ENCODE measurements at regions not wholly inside any gene's neighbourhood (a gene's known extent, or its start where the extent isn't known, plus 50 kb on each side); places are given as distances from the start of the nearest gene placed in this dataset.

GRCh38 chr2:152924219-152924618 is 205.8 kb downstream of the ARL6IP6 start:
- Mint-ChIP-seq H3K4me1 (no peaks in the 10 kb centered on the region), H3K9me3 (ENCODE audit: insufficient read depth) (no peaks in the 10 kb centered on the region), H3K4me3 (no peak overlapping the region), H3K27ac (no peak overlapping the region), H3K27me3 (no peaks in the 10 kb centered on the region)
- no peaks in the 10 kb centered on the region for H3K4me1 ChIP-seq (ENCODE audit: control insufficient read depth in 2 of 2, insufficient read depth in 2 of 2, low read length in 2 of 2)
- ChIA-PET CTCF (no interaction called here), POLR2A (no interaction called here)
- no peaks in the 10 kb centered on the region for H3K79me2 ChIP-seq (ENCODE audit: control insufficient read depth, insufficient read depth, low read length)
- H3K9me3 ChIP-seq (ENCODE audit: control extremely low read depth in 1 of 3, control insufficient read depth in 2 of 3, insufficient read depth in 1 of 3, low read length in 2 of 3): no peaks in the 10 kb centered on the region
- no peaks in the 10 kb centered on the region for H4K20me1 ChIP-seq (ENCODE audit: control insufficient read depth, insufficient read depth, low read length, poor library complexity, severe bottlenecking)
- no peak overlapping the region for H3K4me2 ChIP-seq (replicated peaks; ENCODE audit: low read depth, low read length, poor library complexity, severe bottlenecking)
- H3K9ac ChIP-seq (ENCODE audit: low read length): no peak overlapping the region
- no peak overlapping the region for H3K4me3 ChIP-seq (ENCODE audit: control extremely low read depth in 1 of 5, extremely low read depth in 1 of 5, insufficient read depth in 1 of 5, low read depth in 2 of 5, low read length in 4 of 5)
- H3K27ac ChIP-seq (ENCODE audit: low read length in 2 of 2): no peak overlapping the region
- no peak overlapping the region for H2AFZ ChIP-seq (ENCODE audit: insufficient read depth, low read depth, low read length, poor library complexity, severe bottlenecking)
- TF ChIP-seq, protein P1, sequence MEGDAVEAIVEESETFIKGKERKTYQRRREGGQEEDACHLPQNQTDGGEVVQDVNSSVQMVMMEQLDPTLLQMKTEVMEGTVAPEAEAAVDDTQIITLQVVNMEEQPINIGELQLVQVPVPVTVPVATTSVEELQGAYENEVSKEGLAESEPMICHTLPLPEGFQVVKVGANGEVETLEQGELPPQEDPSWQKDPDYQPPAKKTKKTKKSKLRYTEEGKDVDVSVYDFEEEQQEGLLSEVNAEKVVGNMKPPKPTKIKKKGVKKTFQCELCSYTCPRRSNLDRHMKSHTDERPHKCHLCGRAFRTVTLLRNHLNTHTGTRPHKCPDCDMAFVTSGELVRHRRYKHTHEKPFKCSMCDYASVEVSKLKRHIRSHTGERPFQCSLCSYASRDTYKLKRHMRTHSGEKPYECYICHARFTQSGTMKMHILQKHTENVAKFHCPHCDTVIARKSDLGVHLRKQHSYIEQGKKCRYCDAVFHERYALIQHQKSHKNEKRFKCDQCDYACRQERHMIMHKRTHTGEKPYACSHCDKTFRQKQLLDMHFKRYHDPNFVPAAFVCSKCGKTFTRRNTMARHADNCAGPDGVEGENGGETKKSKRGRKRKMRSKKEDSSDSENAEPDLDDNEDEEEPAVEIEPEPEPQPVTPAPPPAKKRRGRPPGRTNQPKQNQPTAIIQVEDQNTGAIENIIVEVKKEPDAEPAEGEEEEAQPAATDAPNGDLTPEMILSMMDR (IDR thresholded peaks at IDR 0.05): no peak
- TF ChIP-seq EZH2 (IDR thresholded peaks at IDR 0.05; ENCODE audit: borderline replicate concordance, insufficient read depth, low read depth, low read length, poor library complexity, severe bottlenecking): no peak
- intact Hi-C loops (cut with micrococcal nuclease): no loop called here
- H3K27me3 ChIP-seq (replicated peaks in 1 of 4; ENCODE audit: control extremely low read depth in 1 of 4, control insufficient read depth in 3 of 4, insufficient read depth in 4 of 4, low read length in 3 of 4): no peaks in the 10 kb centered on the region
- WGBS (ENCODE audit: insufficient coverage): no CpG with 5 or more reads among the region's 1 CpG
- no peak for ATAC-seq (ENCODE audit: low read depth)
- DNase-seq: no peak
- H3K36me3 ChIP-seq (replicated peaks in 1 of 2; ENCODE audit: control extremely low read depth in 1 of 2, control insufficient read depth in 1 of 2, extremely low read depth in 1 of 2, insufficient read depth in 2 of 2, low read length in 1 of 2): no peaks in the 10 kb centered on the region

DNA sequence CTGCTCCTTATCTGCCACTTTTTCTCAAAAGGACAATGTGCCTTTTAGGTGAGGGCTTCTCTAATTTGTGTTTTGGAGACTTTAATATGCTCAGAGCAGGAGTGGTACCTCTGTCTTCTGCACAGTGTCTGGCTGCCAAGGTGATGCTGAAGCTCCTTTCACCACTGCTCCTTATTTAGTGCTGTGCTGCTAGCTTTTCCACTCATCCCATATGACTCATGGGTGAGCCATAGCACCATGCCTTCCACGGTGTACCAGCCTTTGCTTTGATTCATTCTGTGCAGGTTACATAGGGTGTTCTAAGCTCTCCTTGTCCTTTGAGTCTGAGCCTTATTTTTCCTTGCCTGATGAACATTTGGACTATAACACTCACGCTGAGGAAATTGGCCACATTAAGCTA is 202.4 kb downstream of the ARL6IP6 start:
- no peaks in the 10 kb centered on the region for H3K9me3 Mint-ChIP-seq (ENCODE audit: insufficient read depth)
- DNase-seq (no peak), ATAC-seq (ENCODE audit: low read depth) (no peak)
- Histone ChIP-seq H3K27ac (ENCODE audit: low read length in 2 of 2) (no peak overlapping the region), H3K27me3 (replicated peaks in 1 of 4; ENCODE audit: control extremely low read depth in 1 of 4, control insufficient read depth in 3 of 4, insufficient read depth in 4 of 4, low read length in 3 of 4) (peaks cover 0 to 2% (median 0%) of the 10 kb centered on the region in 4 experiments), H4K20me1 (ENCODE audit: control insufficient read depth, insufficient read depth, low read length, poor library complexity, severe bottlenecking) (no peaks in the 10 kb centered on the region), H3K9me3 (ENCODE audit: control extremely low read depth in 1 of 3, control insufficient read depth in 2 of 3, insufficient read depth in 1 of 3, low read length in 2 of 3) (peaks cover 0 to 6% (median 0%) of the 10 kb centered on the region in 3 donors), H2AFZ (ENCODE audit: insufficient read depth, low read depth, low read length, poor library complexity, severe bottlenecking) (no peak overlapping the region), H3K79me2 (ENCODE audit: control insufficient read depth, insufficient read depth, low read length) (no peaks in the 10 kb centered on the region), H3K4me1 (ENCODE audit: control insufficient read depth in 2 of 2, insufficient read depth in 2 of 2, low read length in 2 of 2) (no peaks in the 10 kb centered on the region), H3K36me3 (replicated peaks in 1 of 2; ENCODE audit: control extremely low read depth in 1 of 2, control insufficient read depth in 1 of 2, extremely low read depth in 1 of 2, insufficient read depth in 2 of 2, low read length in 1 of 2) (no peaks in the 10 kb centered on the region), H3K4me3 (ENCODE audit: control extremely low read depth in 1 of 5, extremely low read depth in 1 of 5, insufficient read depth in 1 of 5, low read depth in 2 of 5, low read length in 4 of 5) (no peak overlapping the region), H3K4me2 (replicated peaks; ENCODE audit: low read depth, low read length, poor library complexity, severe bottlenecking) (no peak overlapping the region), H3K9ac (ENCODE audit: low read length) (no peak overlapping the region)
- ChIA-PET POLR2A (no interaction called here), CTCF (no interaction called here)
- no peak overlapping the region for H3K27ac Mint-ChIP-seq
- TF ChIP-seq EZH2 (IDR thresholded peaks at IDR 0.05; ENCODE audit: borderline replicate concordance, insufficient read depth, low read depth, low read length, poor library complexity, severe bottlenecking): no peak
- TF ChIP-seq, protein P1 (IDR thresholded peaks at IDR 0.05): no peak
- no peak overlapping the region for H3K4me3 Mint-ChIP-seq
- intact Hi-C loops (cut with micrococcal nuclease): no loop called here
- H3K4me1 Mint-ChIP-seq: no peaks in the 10 kb centered on the region
- 83% methylated on average over 2 of the region's 2 CpGs for WGBS (ENCODE audit: insufficient coverage)
- H3K27me3 Mint-ChIP-seq: peaks cover 2% of the 10 kb centered on the region
